ENCODE measurements at regions not wholly inside any gene's neighbourhood (a gene's known extent, or its start where the extent isn't known, plus 50 kb on each side); places are given as distances from the start of the nearest gene placed in this dataset.

DNA sequence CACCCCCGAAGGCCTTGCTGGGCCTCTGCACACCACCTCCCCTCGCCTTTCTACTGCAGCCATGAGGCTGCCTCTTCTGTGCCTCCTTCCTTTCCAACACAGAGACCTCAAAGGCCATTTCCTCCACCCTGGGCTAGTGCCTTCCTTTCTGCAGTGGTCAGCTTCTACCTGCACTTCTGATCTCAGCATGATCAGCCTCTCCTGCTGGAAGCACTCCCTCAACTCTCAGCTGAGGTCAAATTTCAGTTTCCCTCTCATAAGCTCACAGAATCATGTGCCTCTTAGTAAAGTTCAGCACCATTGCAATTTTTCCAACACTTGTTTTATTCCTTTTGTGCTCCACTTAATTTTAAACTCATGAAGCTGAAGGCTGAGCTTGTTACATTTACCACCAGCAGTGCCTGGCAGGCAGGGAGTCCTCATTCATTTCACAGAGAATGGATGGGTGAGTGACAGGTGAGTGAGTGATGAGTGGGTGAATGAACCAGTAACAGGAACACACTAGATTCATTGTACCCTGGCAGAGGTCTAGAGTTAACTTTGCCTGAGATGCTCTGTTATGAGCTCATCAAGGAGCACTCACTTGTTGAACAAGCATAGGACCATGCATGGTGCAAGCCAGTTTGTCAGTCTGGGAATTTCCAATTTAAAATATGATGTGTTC lies 124.0 kb upstream of the PRSS58 start:
- TF ChIP-seq, protein P1, sequence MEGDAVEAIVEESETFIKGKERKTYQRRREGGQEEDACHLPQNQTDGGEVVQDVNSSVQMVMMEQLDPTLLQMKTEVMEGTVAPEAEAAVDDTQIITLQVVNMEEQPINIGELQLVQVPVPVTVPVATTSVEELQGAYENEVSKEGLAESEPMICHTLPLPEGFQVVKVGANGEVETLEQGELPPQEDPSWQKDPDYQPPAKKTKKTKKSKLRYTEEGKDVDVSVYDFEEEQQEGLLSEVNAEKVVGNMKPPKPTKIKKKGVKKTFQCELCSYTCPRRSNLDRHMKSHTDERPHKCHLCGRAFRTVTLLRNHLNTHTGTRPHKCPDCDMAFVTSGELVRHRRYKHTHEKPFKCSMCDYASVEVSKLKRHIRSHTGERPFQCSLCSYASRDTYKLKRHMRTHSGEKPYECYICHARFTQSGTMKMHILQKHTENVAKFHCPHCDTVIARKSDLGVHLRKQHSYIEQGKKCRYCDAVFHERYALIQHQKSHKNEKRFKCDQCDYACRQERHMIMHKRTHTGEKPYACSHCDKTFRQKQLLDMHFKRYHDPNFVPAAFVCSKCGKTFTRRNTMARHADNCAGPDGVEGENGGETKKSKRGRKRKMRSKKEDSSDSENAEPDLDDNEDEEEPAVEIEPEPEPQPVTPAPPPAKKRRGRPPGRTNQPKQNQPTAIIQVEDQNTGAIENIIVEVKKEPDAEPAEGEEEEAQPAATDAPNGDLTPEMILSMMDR (IDR thresholded peaks at IDR 0.05): no peak
- TF ChIP-seq POLR2A (IDR thresholded peaks at IDR 0.05): no peak
